GM18870 (cell line): ENCODE measurements at regions not wholly inside any gene's neighbourhood (a gene's known extent, or its start where the extent isn't known, plus 50 kb on each side); places are given as distances from the start of the nearest gene placed in this dataset.

Source experiments
- ATAC-seq: cut with Tn5 transposase; IDR thresholded peaks from one replicate; pipeline ENCODE4 v1.9.1; 2021; ENCODE audit warnings: moderate library complexity; ENCODE audit not compliant: unreplicated experiment

DNA sequence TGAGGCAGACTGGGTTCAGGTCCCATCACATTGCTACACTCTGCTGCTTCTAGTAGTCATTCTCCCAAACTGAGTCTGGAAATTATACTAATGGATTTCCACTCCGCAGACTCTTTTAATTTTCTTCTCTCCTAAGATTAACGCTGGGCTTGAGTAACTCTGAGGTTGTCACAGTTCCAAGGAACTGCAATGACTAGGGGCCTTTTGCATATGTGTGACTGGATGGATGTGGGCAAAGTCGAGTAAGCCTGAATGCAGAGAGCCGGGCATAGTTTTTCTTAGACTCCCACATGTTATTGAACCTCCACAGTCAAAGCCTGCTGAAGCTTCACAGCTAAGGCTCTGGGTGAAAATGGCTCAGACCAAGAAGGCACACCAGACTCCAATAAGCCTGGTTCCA is 160.9 kb upstream of the PROX1 start:
- no peak for ATAC-seq

DNA sequence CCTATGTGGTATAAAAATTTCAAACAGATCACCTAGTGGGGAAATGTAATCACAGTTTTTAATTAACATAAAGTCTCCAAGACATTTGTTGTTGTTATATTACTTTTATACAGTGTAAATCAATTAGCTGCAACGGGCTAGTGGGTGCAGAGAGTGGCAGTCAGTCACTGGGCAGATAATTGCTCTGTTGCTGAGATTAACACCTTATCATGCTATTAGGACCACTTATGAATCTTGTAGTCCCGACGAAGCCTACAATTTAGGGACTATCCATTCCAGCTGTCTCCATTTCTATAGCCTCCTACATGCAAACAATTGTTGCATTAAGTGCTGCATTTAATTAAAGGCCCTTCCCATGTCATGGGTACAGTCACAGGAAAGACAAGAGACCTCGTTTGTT is 158.9 kb upstream of the PROX1 start:
- no peak for ATAC-seq

- no peak for ATAC-seq
Observed at GRCh38 chr1:213829780-213830179, 158.0 kb upstream of the PROX1 start.

GRCh38 chr1:213830371-213830770 is 157.4 kb upstream of the PROX1 start:
- ATAC-seq, result no peak

GRCh38 chr1:213840575-213840974 is 147.2 kb upstream of the PROX1 start:
- no peak for ATAC-seq

GRCh38 chr1:213844632-213845031 is 143.1 kb upstream of the PROX1 start:
- no peak for ATAC-seq

DNA sequence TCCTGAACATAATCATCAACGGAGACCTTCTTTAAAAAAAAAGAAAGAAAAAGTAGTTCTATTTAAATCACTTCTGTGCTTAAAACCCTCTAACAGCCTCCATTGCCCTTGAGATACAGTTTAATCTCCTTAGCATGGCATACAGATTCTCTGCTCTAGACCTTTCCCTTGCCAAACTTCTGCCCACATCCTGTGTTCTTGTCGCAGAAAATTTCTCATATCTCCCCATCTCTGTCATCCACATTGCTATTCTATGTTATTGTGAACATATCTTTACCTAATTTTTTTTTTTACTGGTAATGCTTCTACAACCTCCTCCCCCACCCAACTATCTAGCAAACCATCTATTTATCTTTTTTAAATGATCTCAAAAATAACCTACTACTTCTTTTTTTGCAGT is 135.7 kb upstream of the PROX1 start:
- ATAC-seq, result no peak

GRCh38 chr1:213858581-213858980 is 129.2 kb upstream of the PROX1 start:
- no peak for ATAC-seq

GRCh38 chr1:213861841-213862240 is 125.9 kb upstream of the PROX1 start:
- no peak for ATAC-seq

- ATAC-seq, result no peak
Observed at GRCh38 chr1:213864091-213864490, 123.7 kb upstream of the PROX1 start.

- ATAC-seq, result no peak
Observed at GRCh38 chr1:213868482-213868881, 119.3 kb upstream of the PROX1 start.

DNA sequence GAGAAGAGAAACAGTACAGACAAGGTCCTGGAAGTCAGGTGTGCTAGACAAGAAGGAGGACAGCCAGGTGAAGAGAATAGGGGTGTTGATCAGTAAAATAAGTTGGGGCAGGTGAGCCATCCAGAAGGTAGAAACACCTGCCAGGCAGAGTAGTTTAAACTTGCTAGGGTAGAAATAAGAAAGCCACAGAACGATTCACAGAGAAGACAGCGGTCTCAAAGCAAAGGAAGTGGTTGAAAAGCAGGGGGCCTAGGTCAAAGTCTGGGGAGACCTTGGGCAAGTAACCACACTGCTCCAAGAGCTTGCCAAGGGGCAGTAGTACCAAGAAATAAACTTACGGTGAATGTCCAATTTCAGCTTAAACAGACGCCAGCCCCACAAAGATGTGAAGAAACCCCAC is 116.6 kb upstream of the PROX1 start:
- ATAC-seq, result no peak

DNA sequence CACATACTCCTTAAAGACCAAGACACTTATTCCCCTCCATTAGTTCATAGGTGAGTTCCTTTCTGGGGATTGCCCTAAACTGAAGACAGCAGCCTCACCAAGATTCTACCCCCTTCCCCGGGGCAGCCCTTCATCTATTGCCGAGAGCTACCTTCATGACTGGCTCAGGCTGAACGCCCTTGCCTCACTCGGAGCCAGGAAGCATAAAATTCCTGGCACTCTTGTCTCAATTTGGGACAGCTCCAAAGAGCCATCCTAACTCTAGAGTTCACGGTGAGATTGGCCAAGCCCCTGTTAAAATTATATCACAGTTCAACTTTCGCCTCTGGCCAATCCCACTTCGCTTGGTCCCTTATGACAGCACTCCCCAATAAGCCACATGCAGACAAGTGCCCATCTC is 113.0 kb upstream of the PROX1 start:
- no peak for ATAC-seq

DNA sequence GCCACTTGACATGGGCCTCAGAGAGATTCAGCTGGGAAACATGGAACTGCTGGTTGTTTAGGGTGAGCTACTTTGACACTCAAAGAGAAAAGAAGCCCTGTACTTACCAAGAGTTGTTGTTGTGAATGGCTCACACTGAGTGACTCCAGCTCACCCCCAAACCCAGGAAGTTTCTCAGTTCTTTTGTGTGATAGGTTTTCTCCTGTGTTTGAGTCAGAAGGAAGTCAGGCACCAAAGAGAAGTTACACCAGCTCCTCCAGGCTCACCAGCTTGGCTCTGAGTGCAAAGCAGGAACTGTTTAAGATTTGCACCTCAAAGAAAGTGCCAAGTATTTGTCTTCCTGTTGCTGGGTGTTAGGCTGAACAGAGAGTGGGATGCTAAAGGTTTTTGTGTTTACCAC is 111.2 kb upstream of the PROX1 start:
- no peak for ATAC-seq

DNA sequence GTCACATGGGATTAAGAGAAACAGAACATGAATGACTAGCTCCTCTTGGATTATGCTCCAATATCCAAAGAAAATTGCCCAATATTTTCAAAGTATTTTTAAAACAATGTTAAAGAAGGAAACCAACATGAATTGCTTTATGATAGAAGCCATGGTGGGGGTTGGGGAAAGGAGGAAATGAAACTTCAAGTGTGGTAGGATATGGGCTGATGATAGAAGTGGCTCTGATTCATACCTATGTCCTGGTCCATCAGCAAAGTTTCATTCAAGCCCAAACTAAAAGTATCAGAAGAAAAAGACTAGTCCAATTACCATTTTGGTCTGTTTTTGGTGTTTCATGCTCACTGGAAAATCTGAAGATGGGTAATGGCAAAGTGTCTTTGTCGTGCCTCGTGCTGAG is 104.2 kb upstream of the PROX1 start:
- ATAC-seq, result no peak

DNA sequence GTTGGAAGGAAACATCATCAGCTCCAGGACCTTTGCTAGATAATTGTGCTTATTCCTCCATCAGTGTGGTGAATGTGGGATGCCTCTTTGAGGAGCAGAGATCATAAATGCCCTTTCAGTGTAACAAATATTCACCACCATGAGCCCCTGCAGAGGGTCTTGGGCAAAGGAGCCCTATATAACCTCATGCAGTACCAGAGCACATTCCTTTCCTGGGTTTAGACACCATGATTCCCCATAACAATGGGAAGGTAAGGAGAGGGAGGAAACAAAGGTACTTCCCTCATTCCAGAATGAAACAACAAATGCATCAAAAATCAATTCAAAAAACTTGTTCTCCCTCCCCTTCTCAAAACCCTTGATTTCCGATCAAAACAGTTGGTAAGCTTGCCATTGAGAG is 103.4 kb upstream of the PROX1 start:
- no peak for ATAC-seq

DNA sequence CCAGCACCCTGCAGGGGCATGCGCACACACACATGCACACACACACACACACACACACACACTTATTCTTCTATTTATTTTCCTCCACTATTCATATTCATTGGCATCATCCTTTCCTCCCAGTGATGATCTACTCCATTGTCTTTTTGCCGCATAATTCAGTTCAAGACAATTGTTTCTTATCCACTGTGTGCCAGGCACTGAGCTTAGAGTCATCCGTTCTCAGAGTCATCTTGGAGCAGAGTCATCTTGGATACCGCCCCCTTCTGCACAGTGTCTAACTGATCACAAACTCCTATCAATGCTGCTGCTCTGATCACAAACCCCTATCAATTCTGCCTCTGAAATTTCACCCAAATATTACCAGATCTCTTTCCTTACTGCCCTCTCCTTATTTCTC is 102.8 kb upstream of the PROX1 start:
- no peak for ATAC-seq

GRCh38 chr1:213887842-213888241 is 99.9 kb upstream of the PROX1 start:
- ATAC-seq, result no peak

GRCh38 chr1:213891989-213892902 is 95.5 kb upstream of the PROX1 start:
- no peak for ATAC-seq

DNA sequence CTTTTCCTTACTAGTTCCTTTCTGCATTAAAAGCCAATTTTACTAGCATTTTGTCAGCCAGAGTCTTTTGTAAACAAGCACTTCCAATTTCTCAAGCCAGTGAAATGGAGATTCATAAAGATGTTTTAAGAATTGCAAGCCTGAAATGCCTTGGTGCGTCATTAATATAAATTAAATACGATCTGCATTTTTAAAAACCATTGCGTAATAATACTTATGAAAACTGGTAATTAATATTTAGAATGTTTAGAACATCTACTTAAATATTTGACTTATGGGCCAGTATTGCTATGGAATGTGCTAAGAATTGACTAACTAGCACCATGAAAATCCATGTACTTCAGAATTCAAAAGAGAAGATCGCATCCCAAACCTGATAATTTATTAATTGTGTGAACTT is 89.1 kb upstream of the PROX1 start:
- no peak for ATAC-seq

GRCh38 chr1:213899413-213899812 is 88.4 kb upstream of the PROX1 start:
- no peak for ATAC-seq

- ATAC-seq, result no peak
Observed at GRCh38 chr1:213905344-213905743, 82.4 kb upstream of the PROX1 start.

DNA sequence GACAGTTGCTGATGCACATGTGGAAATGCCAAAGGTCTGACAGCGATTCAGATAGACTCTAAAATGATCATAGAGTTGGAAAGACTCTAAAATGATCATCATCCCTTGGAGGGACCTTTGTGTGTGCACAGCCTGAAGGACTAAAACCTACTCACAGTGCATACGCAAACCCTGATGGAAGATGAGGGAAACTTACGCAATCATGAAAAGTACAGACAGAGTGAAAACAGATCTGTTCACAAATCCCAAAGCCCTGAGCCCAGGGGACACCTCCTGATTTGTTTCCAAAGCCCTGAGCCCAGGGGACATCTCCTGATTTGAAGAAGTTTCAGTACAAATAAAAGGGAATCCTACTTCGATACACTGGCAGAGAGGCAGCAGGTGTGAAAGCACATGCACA is 79.3 kb upstream of the PROX1 start:
- ATAC-seq, result no peak
